ENCODE measurements at regions not wholly inside any gene's neighbourhood (a gene's known extent, or its start where the extent isn't known, plus 50 kb on each side); places are given as distances from the start of the nearest gene placed in this dataset.

GRCh38 chr2:204039298-204039838 lies 102.8 kb downstream of the ICOS start:
- H3K4me1 ChIP-seq (ENCODE audit: control insufficient read depth in 1 of 2, insufficient read depth in 2 of 2, low read length in 2 of 2): no peaks in the 10 kb centered on the region
- POLR2A ChIA-PET: no interaction called here
- H3K9me2 ChIP-seq (ENCODE audit: insufficient read depth): no peaks in the 10 kb centered on the region
- no peak overlapping the region for H3K9ac ChIP-seq (ENCODE audit: low read length)
- H3K4me2 ChIP-seq (ENCODE audit: low read length): no peak overlapping the region
- intact Hi-C loops (cut with micrococcal nuclease): no loop called here
- no peaks in the 10 kb centered on the region for H3K79me2 ChIP-seq (ENCODE audit: insufficient read depth, low read length)
- no peak for ATAC-seq
- no peak overlapping the region for H3K4me3 ChIP-seq (replicated peaks in 1 of 2; ENCODE audit: low read depth in 1 of 2, low read length in 2 of 2)
- BruUV-seq (replicated peaks): no TSS peak
- H4K20me1 ChIP-seq (ENCODE audit: insufficient read depth): no peaks in the 10 kb centered on the region
- RAD21 ChIA-PET (ENCODE audit: low non-redundant PET in 1 of 2, low total read pairs in 2 of 2, uncharacterized antibody in 2 of 2, unreplicated experiment in 2 of 2): no interaction called here
- TF ChIP-seq EZH2 (IDR thresholded peaks at IDR 0.05): no peak
- TF ChIP-seq ZNF274 (IDR thresholded peaks at IDR 0.05; ENCODE audit: low read depth, low read length): no peak
- no peak for TF ChIP-seq MAX (IDR thresholded peaks at IDR 0.05)
- CTCF ChIA-PET: interaction anchor here (0.9 to 1.0 kb wide), 2 partner anchors 12 to 15 kb away, joined by 3 to 4 read pairs; no protein-coding TSS in a partner anchor
- no peak overlapping the region for H3K27ac ChIP-seq (ENCODE audit: low read depth, low read length)
- no peak overlapping the region for H2AFZ ChIP-seq (ENCODE audit: low read depth, low read length, poor library complexity, severe bottlenecking)
- H3K36me3 ChIP-seq (ENCODE audit: control insufficient read depth in 1 of 2, insufficient read depth in 2 of 2, low read length in 2 of 2): no peaks in the 10 kb centered on the region
- H3K9me3 ChIP-seq (ENCODE audit: control insufficient read depth in 1 of 2, insufficient read depth in 1 of 2, low read depth in 1 of 2, low read length in 2 of 2): no peaks in the 10 kb centered on the region
- DNase-seq (ENCODE audit: low read depth, low spot score): no peak
- no peaks in the 10 kb centered on the region; the same call in none of the 2 replicates for H3K27me3 ChIP-seq (ENCODE audit: insufficient read depth, low read length)

GRCh38 chr2:204040016-204040415 lies 103.5 kb downstream of the ICOS start:
- TF ChIP-seq JUND (IDR thresholded peaks at IDR 0.05) (no peak), TCF7L2 (IDR thresholded peaks at IDR 0.05; ENCODE audit: borderline replicate concordance, extremely low read depth, insufficient read depth, insufficient read length) (no peak), ATF3 (IDR thresholded peaks at IDR 0.05) (no peak), SP1 (IDR thresholded peaks at IDR 0.05; ENCODE audit: low read depth) (no peak), ZFX (IDR thresholded peaks at IDR 0.05) (no peak), EGR1 (IDR thresholded peaks at IDR 0.05; ENCODE audit: low read depth) (no peak), ELF1 (IDR thresholded peaks at IDR 0.05; ENCODE audit: borderline replicate concordance, low read depth) (no peak), POLR2A (IDR thresholded peaks at IDR 0.05; ENCODE audit: borderline replicate concordance, extremely low read depth, insufficient read depth, insufficient read length) (no peak), POLR2AphosphoS5 (IDR thresholded peaks at IDR 0.05; ENCODE audit: low read depth, low read length) (no peak), EZH2phosphoT487 (IDR thresholded peaks at IDR 0.05; ENCODE audit: borderline replicate concordance) (no peak), EZH2 (IDR thresholded peaks at IDR 0.05) (no peak), MAX (IDR thresholded peaks at IDR 0.05) (no peak), FOSL1 (IDR thresholded peaks at IDR 0.05; ENCODE audit: low read depth) (no peak), CBX3 (IDR thresholded peaks at IDR 0.05; ENCODE audit: low read depth) (no peak)
- no TSS peak for BruUV-seq (replicated peaks)
- ChIA-PET POLR2A (no interaction called here), RAD21 (ENCODE audit: low non-redundant PET in 1 of 2, low total read pairs in 2 of 2, uncharacterized antibody in 2 of 2, unreplicated experiment in 2 of 2) (no interaction called here), CTCF (interaction anchor here (0.9 kb wide), 1 partner anchor 15 kb away, joined by 3 read pairs; no protein-coding TSS in a partner anchor)
- DNase-seq (ENCODE audit: low read depth, low spot score): no peak
- Histone ChIP-seq H3K9me2 (ENCODE audit: insufficient read depth) (no peaks in the 10 kb centered on the region), H3K9ac (ENCODE audit: low read length) (no peak overlapping the region), H3K36me3 (ENCODE audit: control insufficient read depth in 1 of 2, insufficient read depth in 2 of 2, low read length in 2 of 2) (no peaks in the 10 kb centered on the region), H3K4me1 (ENCODE audit: control insufficient read depth in 1 of 2, insufficient read depth in 2 of 2, low read length in 2 of 2) (no peaks in the 10 kb centered on the region), H4K20me1 (ENCODE audit: insufficient read depth) (no peaks in the 10 kb centered on the region), H3K9me3 (ENCODE audit: control insufficient read depth in 1 of 2, insufficient read depth in 1 of 2, low read depth in 1 of 2, low read length in 2 of 2) (no peaks in the 10 kb centered on the region), H3K79me2 (ENCODE audit: insufficient read depth, low read length) (no peaks in the 10 kb centered on the region), H2AFZ (ENCODE audit: low read depth, low read length, poor library complexity, severe bottlenecking) (no peak overlapping the region), H3K27me3 (ENCODE audit: insufficient read depth, low read length) (no peaks in the 10 kb centered on the region; the same call in none of the 2 replicates), H3K27ac (ENCODE audit: low read depth, low read length) (no peak overlapping the region), H3K4me3 (replicated peaks in 1 of 2; ENCODE audit: low read depth in 1 of 2, low read length in 2 of 2) (no peak overlapping the region), H3K4me2 (ENCODE audit: low read length) (no peak overlapping the region)
- no peak for ATAC-seq
- intact Hi-C loops (cut with micrococcal nuclease): no loop called here
